WERI-Rb-1 (cell line): ENCODE measurements at regions not wholly inside any gene's neighbourhood (a gene's known extent, or its start where the extent isn't known, plus 50 kb on each side); places are given as distances from the start of the nearest gene placed in this dataset.

Experiments used
- DNase-seq: peaks from one replicate; pipeline ENCODE4 v3.0.0-alpha.2; 2020
- H3K27ac ChIP-seq: fragments of 250-450 bp; sonication (Bioruptor Pico); 2 replicates; pipeline ENCODE4 v1.5.1; 2020; ENCODE audit warnings: mild to moderate bottlenecking, moderate library complexity
- H3K27me3 ChIP-seq: fragments of 250-450 bp; sonication (Bioruptor Pico); 2 replicates; pipeline ENCODE4 v1.5.1; 2021; ENCODE audit warnings: mild to moderate bottlenecking, low read depth, moderate library complexity; ENCODE audit not compliant: insufficient read depth, severe bottlenecking
- H3K36me3 ChIP-seq: fragments of 250-450 bp; sonication (Bioruptor Pico); 2 replicates; pipeline ENCODE4 v1.5.1; 2020; ENCODE audit warnings: mild to moderate bottlenecking, moderate library complexity
- H3K4me3 ChIP-seq: 2 replicates; pipeline ENCODE4 v1.5.1; 2011; ENCODE audit warnings: low read depth, mild to moderate bottlenecking, control low read depth, low read length
- H3K9me3 ChIP-seq: fragments of 250-450 bp; sonication (Bioruptor Pico); 2 replicates; pipeline ENCODE4 v1.5.1; 2021; ENCODE audit warnings: mild to moderate bottlenecking, moderate library complexity; ENCODE audit not compliant: severe bottlenecking
- TF ChIP-seq, protein P1 (sequence below): IDR thresholded peaks from 2 replicates; pipeline ENCODE4 v1.5.1; 2011; ENCODE audit warnings: low read depth, mild to moderate bottlenecking, control low read depth, inconsistent platforms, low read length

DNA sequence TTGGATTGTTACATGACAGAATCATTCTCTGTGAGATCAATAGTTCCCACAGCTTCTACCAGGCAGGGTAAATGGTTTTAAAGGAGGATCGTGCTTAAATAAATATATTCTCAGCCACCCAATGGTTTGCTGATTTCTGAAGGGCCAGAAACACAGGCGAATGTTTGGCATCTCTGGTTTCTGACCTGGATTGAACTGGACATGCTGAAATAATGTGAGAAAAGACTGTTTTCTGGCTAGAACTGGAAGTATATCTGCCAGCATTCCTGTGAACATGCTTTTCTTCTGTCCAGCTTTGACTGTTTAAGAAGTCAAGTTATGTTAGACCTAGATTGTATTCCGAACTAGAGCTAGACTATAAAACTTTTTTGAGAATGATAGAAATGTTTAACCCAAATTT is 77.1 kb upstream of the COL3A1 start:
- Histone ChIP-seq H3K9me3 (no peaks in the 10 kb centered on the region), H3K27ac (no peak overlapping the region), H3K4me3 (no peak overlapping the region), H3K36me3 (no peaks in the 10 kb centered on the region), H3K27me3 (no peaks in the 10 kb centered on the region)
- DNase-seq = no peak
- TF ChIP-seq, protein P1, sequence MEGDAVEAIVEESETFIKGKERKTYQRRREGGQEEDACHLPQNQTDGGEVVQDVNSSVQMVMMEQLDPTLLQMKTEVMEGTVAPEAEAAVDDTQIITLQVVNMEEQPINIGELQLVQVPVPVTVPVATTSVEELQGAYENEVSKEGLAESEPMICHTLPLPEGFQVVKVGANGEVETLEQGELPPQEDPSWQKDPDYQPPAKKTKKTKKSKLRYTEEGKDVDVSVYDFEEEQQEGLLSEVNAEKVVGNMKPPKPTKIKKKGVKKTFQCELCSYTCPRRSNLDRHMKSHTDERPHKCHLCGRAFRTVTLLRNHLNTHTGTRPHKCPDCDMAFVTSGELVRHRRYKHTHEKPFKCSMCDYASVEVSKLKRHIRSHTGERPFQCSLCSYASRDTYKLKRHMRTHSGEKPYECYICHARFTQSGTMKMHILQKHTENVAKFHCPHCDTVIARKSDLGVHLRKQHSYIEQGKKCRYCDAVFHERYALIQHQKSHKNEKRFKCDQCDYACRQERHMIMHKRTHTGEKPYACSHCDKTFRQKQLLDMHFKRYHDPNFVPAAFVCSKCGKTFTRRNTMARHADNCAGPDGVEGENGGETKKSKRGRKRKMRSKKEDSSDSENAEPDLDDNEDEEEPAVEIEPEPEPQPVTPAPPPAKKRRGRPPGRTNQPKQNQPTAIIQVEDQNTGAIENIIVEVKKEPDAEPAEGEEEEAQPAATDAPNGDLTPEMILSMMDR = no peak

DNA sequence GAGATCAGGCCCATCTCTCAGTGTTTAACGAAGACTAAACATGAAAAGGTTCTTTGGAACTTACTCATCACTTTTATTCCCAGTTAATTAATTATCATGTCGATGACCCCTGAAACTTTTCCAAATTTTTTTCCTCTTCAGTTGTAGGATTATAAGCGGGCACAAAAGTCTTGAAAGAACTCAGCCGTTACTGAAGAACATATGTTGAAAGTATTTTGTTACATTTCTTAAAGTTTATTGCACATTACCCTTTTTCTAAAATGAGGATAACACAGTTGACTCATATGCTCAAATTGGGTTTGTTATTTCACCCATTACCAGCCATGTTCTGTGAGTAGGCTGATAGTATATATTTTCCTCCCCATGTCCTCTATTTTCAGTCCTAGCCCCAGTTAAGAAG is 75.9 kb upstream of the COL3A1 start:
- TF ChIP-seq, protein P1 = no peak
- Histone ChIP-seq H3K27me3 (no peaks in the 10 kb centered on the region), H3K4me3 (no peak overlapping the region), H3K9me3 (no peaks in the 10 kb centered on the region), H3K27ac (no peak overlapping the region), H3K36me3 (no peaks in the 10 kb centered on the region)
- no peak for DNase-seq

DNA sequence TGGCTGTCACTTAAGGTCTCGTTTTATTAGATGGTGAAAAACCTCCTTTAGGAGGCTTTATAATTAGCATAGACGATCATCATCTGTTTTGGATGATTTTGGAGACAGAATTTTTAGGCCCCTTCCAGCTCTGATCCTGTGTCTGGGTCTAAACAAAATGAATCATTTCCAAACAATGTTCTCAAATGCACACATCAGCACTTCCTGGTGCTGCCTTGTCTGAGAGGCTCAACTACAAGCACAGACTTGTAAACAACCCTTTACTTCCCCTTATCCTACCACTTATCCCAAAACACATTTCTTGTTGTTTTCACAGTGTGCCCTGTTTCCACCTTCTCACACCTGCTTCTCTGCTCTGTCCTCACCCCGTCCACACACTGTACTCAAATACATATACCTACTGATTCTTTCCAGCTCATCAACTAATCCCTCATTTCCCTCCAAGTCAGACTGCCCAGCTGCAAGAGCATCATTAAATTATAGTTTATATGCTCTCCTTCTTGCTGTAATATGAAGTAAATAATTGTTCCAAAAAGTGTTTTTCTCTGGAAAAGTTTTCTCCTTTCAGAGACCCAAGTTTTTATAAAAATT is 71.2 kb upstream of the COL3A1 start:
- Histone ChIP-seq H3K9me3 (no peaks in the 10 kb centered on the region), H3K27me3 (no peaks in the 10 kb centered on the region), H3K36me3 (no peaks in the 10 kb centered on the region), H3K27ac (no peak overlapping the region), H3K4me3 (no peak overlapping the region)
- TF ChIP-seq, protein P1 = no peak
- DNase-seq = no peak

DNA sequence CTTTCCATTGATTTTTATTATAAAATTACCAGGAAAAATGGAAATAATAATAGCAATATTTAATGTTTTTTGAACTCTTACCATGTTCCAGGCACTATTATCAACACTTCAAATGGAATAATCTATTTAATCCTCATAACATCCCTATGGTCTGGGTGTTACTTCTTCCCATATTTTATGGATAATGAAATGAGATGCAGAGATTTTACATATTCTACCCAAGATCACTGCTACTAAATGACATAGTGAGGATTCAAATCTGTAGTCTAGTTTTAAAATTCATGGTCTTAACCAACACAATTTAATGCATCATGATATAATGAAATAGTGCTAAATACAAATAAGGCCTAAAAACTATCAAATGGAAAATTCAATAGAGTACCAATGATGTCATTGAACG is 70.4 kb upstream of the COL3A1 start:
- H3K27me3 ChIP-seq = no peaks in the 10 kb centered on the region
- no peak for DNase-seq
- H3K9me3 ChIP-seq = no peaks in the 10 kb centered on the region
- H3K27ac ChIP-seq = no peak overlapping the region
- H3K4me3 ChIP-seq = no peak overlapping the region
- TF ChIP-seq, protein P1 = no peak
- no peaks in the 10 kb centered on the region for H3K36me3 ChIP-seq

DNA sequence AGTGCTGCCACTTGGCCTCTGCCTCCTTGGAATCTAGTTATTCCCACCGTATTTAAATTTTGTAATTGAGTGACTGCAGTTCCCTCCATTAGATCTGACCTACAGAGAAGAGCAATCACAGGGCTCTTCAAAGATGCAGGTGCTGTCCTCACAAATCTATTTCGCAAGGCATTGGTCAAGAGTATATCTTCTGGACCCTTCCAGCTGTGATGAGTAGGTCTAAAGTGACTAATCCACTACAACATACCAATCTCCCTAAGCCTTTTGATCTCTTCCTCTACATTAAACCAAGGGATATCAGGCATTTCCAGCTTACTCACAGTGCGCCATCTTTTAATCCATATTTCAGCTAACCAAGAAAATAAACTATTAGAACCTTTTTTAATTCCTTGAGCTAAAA is 65.1 kb upstream of the COL3A1 start:
- Histone ChIP-seq H3K4me3 (no peak overlapping the region), H3K27me3 (no peaks in the 10 kb centered on the region), H3K27ac (no peak overlapping the region), H3K9me3 (no peaks in the 10 kb centered on the region), H3K36me3 (no peaks in the 10 kb centered on the region)
- DNase-seq = no peak
- TF ChIP-seq, protein P1 = no peak

DNA sequence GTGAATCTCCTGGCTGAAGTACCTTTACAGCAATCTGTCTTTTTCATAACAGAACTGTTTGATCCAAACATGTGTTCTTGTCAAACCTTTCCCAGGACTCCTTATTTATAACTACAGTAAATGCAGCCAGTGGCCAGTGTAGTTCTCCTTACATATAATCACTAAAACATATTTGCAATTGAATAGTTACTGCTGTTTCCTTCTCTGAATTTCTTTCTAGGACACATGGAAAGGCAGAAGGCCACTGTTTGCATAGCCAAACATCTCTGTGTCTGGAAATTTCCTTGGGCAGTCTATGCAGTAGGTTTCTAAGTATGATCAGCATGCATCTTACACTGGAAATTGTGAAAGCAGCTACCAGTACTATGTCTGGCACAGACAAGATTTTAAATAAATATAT is 57.4 kb upstream of the COL3A1 start:
- Histone ChIP-seq H3K36me3 (no peaks in the 10 kb centered on the region), H3K9me3 (no peaks in the 10 kb centered on the region), H3K27ac (no peak overlapping the region), H3K27me3 (no peaks in the 10 kb centered on the region), H3K4me3 (no peak overlapping the region)
- no peak for DNase-seq
- TF ChIP-seq, protein P1 = no peak
